GM19372 (cell line): ENCODE measurements at regions not wholly inside any gene's neighbourhood (a gene's known extent, or its start where the extent isn't known, plus 50 kb on each side); places are given as distances from the start of the nearest gene placed in this dataset.

ENCODE experiments used
- ATAC-seq: cut with Tn5 transposase; IDR thresholded peaks from one replicate; pipeline ENCODE4 v1.9.1; 2021; ENCODE audit warnings: mild to moderate bottlenecking, low read depth, moderate library complexity; ENCODE audit not compliant: unreplicated experiment

- ATAC-seq, result no peak
These were observed 789.2 kb downstream of the MAFB start for GRCh38 chr20:39899881-39900280.

DNA sequence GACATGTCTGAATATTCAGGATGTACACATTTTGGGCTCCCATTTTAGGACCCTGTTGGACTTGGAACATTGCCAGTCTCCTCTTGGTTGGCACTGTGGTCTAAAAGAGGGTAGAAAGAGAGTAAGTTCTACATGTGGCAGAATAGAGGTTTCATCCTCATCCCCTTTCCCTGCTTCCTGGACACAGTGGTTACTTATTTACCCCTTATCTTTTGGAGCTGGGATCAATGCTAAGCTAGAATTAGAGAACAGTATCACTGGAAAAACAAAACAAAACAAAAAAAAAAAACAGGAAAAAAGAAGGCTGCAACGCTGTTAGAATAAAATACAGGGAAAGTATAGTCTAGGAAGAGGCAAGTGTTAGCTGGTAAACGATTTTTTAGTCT, 790.6 kb downstream of the MAFB start:
- ATAC-seq, result no peak

- no peak for ATAC-seq
These were observed 791.1 kb downstream of the MAFB start for GRCh38 chr20:39897781-39898466.

GRCh38 chr20:39897058-39897457, 792.0 kb downstream of the MAFB start:
- no peak for ATAC-seq

- no peak for ATAC-seq
These were observed 795.0 kb downstream of the MAFB start for GRCh38 chr20:39894067-39894466.

GRCh38 chr20:39893003-39893685, 795.9 kb downstream of the MAFB start:
- ATAC-seq, result no peak

DNA sequence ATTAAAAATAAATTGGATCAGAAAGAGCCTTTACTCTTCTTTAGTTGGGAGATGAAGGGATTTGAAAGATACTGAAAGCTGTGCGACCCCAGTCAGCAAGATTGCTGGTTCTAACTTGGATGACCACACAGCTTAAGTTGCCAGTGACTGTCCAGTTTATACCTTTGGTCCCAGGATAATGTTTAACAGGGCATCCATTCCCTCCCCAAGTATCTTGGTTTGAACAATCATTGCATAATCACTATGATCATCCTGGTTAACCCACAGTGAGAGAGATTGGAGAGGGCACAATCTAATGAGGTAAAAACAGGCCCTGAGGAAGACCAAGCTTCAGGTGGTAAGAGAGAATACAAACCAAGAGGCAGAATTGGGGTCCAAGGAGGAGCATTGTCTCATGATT, 798.3 kb downstream of the MAFB start:
- no peak for ATAC-seq

GRCh38 chr20:39888310-39888709, 800.7 kb downstream of the MAFB start:
- ATAC-seq, result no peak

DNA sequence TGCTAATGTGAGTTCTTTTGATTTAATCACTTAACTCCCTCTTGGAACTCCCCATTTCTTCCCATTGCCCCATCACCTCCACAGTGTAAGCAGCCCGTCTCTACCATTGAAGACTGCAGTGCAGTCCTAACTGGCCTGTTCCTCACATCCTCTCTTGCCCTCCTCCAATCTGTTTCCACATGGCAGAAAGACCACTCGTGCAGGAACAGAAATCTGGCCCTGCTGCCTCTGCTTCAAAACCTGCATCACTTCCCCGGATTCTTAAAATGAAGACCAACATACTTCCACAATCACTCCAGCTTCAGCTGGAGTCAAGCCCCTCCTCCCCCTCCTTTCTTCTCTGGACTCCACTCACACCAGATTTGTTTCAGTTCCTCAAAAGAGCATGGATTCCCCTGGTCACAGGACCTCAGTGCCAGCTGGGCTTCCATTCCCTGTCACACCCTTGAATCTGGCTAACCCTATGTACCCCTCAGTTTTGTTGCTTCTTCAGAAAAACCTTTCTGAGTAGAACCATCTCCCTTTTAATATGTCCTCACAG, 802.3 kb downstream of the MAFB start:
- ATAC-seq, result no peak

DNA sequence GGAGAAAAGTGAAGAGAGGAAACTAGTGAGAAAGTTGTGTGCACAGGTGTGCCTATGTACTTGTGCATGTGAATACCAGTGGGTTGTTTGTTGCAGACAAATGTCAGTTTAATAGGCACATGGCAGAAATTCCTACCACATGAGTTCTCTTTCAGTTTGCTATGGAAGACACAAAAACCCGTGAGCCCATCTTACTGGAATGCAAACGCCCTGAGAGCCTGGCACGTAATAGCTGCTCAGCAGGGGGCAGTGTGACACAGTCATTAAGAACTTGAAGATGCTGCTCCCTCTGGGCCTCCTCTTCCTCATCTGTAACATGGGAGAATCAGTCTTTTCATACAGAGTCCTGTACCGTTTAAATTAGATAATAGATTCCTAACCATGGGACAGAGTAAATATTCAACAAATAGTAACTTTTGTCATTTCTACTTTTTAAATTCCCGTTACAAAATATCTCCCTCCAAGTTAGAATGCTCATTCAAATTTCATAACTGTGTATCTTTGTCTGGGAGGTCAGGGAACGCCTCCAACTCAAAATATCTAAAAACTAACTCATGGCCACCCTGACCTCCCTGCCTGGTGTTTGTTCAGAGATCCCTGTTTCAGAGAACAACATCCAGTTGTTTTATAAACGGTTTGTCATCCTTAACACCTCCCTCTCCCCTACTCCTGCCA, 802.9 kb downstream of the MAFB start:
- ATAC-seq, result no peak

DNA sequence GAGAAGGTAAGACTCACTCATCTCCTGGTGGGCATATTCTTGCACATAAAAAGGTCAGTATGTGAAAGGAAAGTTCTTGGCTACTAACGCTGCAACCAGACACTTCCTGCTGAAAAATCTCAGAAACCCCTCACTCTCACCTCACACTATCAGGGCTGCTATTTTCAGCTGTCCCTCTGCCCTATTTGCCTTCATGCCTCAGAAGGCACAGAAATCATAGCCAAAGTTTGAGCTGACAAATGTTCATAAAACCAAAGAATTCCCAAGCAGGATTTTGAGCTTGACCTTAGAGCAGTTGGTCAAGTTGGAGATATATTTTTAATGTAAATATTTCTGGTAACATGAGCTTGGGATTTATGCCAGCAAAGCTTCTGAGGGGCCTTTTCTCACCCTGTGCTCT, 806.2 kb downstream of the MAFB start:
- ATAC-seq, result no peak

- ATAC-seq, result no peak
These were observed 808.1 kb downstream of the MAFB start for GRCh38 chr20:39880890-39881289.

- ATAC-seq, result no peak
These were observed 809.7 kb downstream of the MAFB start for GRCh38 chr20:39879296-39879695.

DNA sequence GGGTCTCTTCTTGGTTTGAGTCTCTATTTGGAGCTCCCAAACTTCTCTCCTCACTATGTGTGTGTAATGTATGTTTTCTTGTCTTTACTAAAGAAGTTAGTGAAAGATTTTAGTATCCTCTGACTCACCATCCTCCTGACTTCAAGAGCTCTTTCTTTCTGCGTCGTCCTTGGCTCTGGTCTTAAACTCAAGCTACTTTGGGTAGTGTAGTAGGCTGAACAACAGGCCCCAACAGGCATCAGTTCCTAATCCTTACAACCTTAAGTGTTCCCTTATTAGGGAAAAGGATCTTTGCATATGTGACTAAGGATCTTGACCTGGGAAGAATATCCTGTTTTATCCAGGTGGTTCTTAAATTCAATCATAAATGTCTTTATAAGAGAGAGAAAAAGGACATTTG, 810.2 kb downstream of the MAFB start:
- no peak for ATAC-seq

DNA sequence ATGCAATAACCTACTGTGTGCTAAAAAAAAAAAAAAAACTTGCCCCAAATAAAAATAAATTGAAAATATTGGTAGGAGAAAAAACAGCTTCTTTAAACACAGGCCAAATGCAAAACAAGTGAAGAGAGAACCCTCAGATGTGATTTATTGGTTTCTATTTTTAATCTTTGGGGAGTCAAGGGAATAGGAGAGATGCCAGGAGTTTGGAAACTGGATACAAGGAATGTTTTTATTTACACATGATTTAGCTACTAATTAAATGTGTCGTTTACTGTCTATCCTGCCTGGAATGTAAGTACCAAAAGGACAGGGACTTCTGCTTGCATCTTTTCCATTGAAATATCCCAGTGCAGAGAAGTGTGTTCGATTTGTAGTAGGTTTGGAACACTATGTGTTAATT, 810.7 kb downstream of the MAFB start:
- ATAC-seq, result no peak

DNA sequence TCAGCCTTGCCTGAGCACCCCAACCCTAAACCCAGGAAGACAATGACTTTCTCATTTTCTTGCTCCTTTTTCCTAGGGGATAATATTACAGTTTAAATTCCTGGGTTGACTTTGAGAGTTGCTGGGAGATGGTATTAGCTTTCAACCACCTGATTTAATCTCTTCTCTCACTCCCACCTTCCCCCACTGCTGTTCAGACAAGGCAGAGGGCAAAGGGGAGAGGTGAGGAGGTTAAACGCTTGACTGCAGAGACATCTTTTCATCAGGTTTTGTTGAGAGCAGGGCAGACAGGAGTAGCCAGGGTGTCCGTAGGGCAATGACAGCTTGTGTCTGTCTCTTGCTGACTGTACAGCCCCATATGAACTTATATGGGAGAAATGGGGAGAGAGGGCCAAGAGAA, 811.2 kb downstream of the MAFB start:
- no peak for ATAC-seq

DNA sequence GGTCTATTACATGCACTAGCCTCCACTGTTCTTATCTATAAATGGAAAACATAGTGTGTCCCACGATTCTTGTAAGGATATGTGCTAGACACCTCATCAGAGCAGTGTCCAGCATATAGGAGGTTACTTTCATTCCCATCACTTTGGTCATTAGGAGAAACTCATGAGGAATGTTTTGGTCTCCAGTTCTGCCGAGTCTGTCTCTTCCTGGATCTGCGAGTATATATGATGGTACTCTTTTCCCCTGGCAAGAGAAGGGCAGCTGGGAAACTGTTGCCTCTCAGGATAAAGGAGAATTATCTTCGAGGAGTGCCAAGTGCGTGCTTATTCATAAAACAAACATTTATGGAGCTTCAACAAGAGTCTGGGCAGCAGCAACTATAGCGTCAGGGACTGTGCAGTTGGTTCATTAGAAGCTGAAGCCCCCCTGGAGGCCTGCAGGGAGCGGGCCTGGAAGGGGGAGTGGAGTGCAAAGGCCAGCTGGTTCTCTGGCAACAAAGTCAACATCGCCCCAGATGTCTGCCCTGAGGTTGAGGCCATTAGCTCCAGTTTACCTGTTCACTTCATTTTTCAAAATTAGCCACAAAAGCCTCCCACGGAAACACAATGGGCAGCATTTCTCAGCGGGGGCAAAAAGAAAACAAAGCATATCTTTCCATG, 811.9 kb downstream of the MAFB start:
- ATAC-seq, result no peak

- ATAC-seq, result no peak
These were observed 813.4 kb downstream of the MAFB start for GRCh38 chr20:39875492-39876110.

- peak; percentile 96 for ATAC-seq
These were observed 814.8 kb downstream of the MAFB start for GRCh38 chr20:39874049-39874893.

DNA sequence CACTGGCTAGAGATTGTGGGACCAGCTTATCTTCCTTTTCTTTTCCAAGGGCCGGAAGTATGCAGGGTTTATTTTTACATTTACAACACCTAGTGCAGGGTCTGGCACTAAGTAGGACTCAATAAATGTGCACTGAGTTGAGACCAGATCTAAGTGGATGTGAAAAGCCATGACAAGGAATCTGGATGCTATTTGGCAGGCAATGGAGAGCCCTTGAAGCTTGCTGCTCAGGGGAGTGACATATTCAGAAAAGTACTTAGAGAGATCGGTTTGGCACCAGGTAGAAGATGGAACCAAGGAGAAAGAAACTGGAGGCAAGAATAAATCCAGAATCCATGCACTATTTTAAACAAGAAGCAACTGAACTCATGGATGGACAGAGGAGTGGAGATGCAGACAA, 815.8 kb downstream of the MAFB start:
- ATAC-seq, result no peak
